ENCODE measurements at regions not wholly inside any gene's neighbourhood (a gene's known extent, or its start where the extent isn't known, plus 50 kb on each side); places are given as distances from the start of the nearest gene placed in this dataset.

DNA sequence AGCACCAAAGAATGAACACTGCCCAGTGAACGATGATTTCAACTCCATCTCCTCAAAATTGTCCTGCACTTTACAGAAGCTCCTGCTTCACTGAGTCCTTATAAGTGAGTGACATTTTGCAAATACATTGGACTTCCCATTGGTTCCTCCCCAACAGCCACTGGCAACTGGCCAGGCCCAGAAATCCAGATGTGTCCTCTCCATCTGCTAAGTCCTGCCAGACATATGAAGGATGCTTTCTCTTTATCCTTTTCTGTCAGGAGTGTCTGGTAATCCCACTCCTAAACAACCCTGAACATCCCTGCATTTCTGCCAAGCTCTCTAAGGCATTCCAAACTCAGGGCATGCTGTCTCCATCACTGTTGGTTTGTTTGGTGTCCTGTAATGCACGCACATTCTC is 271.8 kb downstream of the RRAGC start:
- TF ChIP-seq, protein P1, sequence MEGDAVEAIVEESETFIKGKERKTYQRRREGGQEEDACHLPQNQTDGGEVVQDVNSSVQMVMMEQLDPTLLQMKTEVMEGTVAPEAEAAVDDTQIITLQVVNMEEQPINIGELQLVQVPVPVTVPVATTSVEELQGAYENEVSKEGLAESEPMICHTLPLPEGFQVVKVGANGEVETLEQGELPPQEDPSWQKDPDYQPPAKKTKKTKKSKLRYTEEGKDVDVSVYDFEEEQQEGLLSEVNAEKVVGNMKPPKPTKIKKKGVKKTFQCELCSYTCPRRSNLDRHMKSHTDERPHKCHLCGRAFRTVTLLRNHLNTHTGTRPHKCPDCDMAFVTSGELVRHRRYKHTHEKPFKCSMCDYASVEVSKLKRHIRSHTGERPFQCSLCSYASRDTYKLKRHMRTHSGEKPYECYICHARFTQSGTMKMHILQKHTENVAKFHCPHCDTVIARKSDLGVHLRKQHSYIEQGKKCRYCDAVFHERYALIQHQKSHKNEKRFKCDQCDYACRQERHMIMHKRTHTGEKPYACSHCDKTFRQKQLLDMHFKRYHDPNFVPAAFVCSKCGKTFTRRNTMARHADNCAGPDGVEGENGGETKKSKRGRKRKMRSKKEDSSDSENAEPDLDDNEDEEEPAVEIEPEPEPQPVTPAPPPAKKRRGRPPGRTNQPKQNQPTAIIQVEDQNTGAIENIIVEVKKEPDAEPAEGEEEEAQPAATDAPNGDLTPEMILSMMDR (IDR thresholded peaks at IDR 0.05; ENCODE audit: low read length) = no peak
- TF ChIP-seq EZH2 (IDR thresholded peaks at IDR 0.05; ENCODE audit: borderline replicate concordance, low read length) = no peak

Measured in OCI-LY1 (cell line).